Neutrophil (primary cell): ENCODE measurements at regions not wholly inside any gene's neighbourhood (a gene's known extent, or its start where the extent isn't known, plus 50 kb on each side); places are given as distances from the start of the nearest gene placed in this dataset.

Experiments used
- H3K27ac ChIP-seq: fragments of 200-600 bp; sonication (generic); 2 replicates; pipeline ENCODE4 v1.5.1; 2016; ENCODE audit warnings: mild to moderate bottlenecking, moderate library complexity
- H3K27me3 ChIP-seq: fragments of 200-600 bp; sonication (generic); 2 replicates; pipeline ENCODE4 v1.6.0; 2016; ENCODE audit warnings: mild to moderate bottlenecking
- H3K36me3 ChIP-seq: fragments of 200-600 bp; sonication (generic); 2 replicates; pipeline ENCODE4 v1.5.1; 2017
- H3K4me1 ChIP-seq, 2 experiments: fragments of 200-600 bp in 1 of 2; sonication (generic) in 1 of 2; 1 replicate in 1 of 2; 2 replicates in 1 of 2; pipeline versions ENCODE4 v1.5.1 to v1.6.1; 2013 to 2016; ENCODE audit warnings: low read depth in 1 of 2, low read length in 1 of 2, mild to moderate bottlenecking in 1 of 2, moderate library complexity in 1 of 2; ENCODE audit not compliant: control insufficient read depth in 1 of 2, insufficient read depth in 1 of 2
- H3K4me3 ChIP-seq, 2 experiments: fragments of 200-600 bp in 1 of 2; sonication (generic) in 1 of 2; 1 replicate in 1 of 2; 2 replicates in 1 of 2; pipeline ENCODE4 v1.5.1; 2013 to 2016; ENCODE audit warnings: low read depth in 1 of 2, low read length in 1 of 2, mild to moderate bottlenecking in 1 of 2, moderate library complexity in 1 of 2
- H3K9me3 ChIP-seq: fragments of 200-600 bp; sonication (generic); 2 replicates; pipeline ENCODE4 v1.5.1; 2016
- CTCF ChIP-seq: fragments of 200-600 bp; sonication (generic); IDR thresholded peaks from 2 replicates; pipeline ENCODE4 v1.5.1; 2016; ENCODE audit warnings: antibody characterized with exemption

- TF ChIP-seq CTCF = no peak
- H3K4me3 ChIP-seq = no peak overlapping the region
- no peaks in the 10 kb centered on the region for H3K9me3 ChIP-seq
- H3K4me1 ChIP-seq = no peaks in the 10 kb centered on the region
- no peak overlapping the region for H3K27ac ChIP-seq
- H3K27me3 ChIP-seq = no peaks in the 10 kb centered on the region
- no peaks in the 10 kb centered on the region for H3K36me3 ChIP-seq
Measured at GRCh38 chr1:73907051-73907450, 290.9 kb downstream of the LRRIQ3 start.

GRCh38 chr1:73903092-73903491 is 294.9 kb downstream of the LRRIQ3 start:
- no peaks in the 10 kb centered on the region for H3K27me3 ChIP-seq
- H3K4me1 ChIP-seq = no peaks in the 10 kb centered on the region
- TF ChIP-seq CTCF = no peak
- H3K27ac ChIP-seq = no peak overlapping the region
- no peaks in the 10 kb centered on the region for H3K36me3 ChIP-seq
- no peak overlapping the region for H3K4me3 ChIP-seq
- H3K9me3 ChIP-seq = no peaks in the 10 kb centered on the region

- Histone ChIP-seq H3K4me1 (no peaks in the 10 kb centered on the region), H3K27me3 (no peaks in the 10 kb centered on the region), H3K27ac (no peak overlapping the region), H3K36me3 (no peaks in the 10 kb centered on the region), H3K9me3 (no peaks in the 10 kb centered on the region), H3K4me3 (no peak overlapping the region)
- TF ChIP-seq CTCF = no peak
Measured at GRCh38 chr1:73901738-73902137, 296.2 kb downstream of the LRRIQ3 start.

GRCh38 chr1:73899311-73899710 is 298.7 kb downstream of the LRRIQ3 start:
- Histone ChIP-seq H3K27me3 (no peaks in the 10 kb centered on the region), H3K9me3 (no peaks in the 10 kb centered on the region), H3K36me3 (no peaks in the 10 kb centered on the region), H3K4me3 (no peak overlapping the region), H3K4me1 (no peaks in the 10 kb centered on the region), H3K27ac (no peak overlapping the region)
- no peak for TF ChIP-seq CTCF

- Histone ChIP-seq H3K27ac (no peak overlapping the region), H3K4me1 (no peaks in the 10 kb centered on the region), H3K9me3 (no peaks in the 10 kb centered on the region), H3K36me3 (no peaks in the 10 kb centered on the region), H3K27me3 (no peaks in the 10 kb centered on the region), H3K4me3 (no peak overlapping the region)
- no peak for TF ChIP-seq CTCF
Measured at GRCh38 chr1:73898540-73898939, 299.4 kb downstream of the LRRIQ3 start.

- TF ChIP-seq CTCF = no peak
- no peaks in the 10 kb centered on the region for H3K9me3 ChIP-seq
- H3K36me3 ChIP-seq = no peaks in the 10 kb centered on the region
- no peaks in the 10 kb centered on the region for H3K27me3 ChIP-seq
- H3K4me1 ChIP-seq = no peaks in the 10 kb centered on the region
- no peak overlapping the region for H3K4me3 ChIP-seq
- H3K27ac ChIP-seq = no peak overlapping the region
Measured at GRCh38 chr1:73887412-73887811, 310.6 kb downstream of the LRRIQ3 start.
